ENCODE measurements at regions not wholly inside any gene's neighbourhood (a gene's known extent, or its start where the extent isn't known, plus 50 kb on each side); places are given as distances from the start of the nearest gene placed in this dataset.
"Not testable (repeated sequence)": the region's sequence is repeated elsewhere in the genome, so short reads cannot be mapped to it uniquely, and the experiment has no call there.

- DNase-seq (ENCODE audit: low spot score): no peak
Measured at GRCh38 chr2:76008001-76008702, 297.4 kb upstream of the GCFC2 start.

GRCh38 chr2:76000425-76000824 is 289.7 kb upstream of the GCFC2 start:
- DNase-seq (ENCODE audit: low spot score): no peak

DNA sequence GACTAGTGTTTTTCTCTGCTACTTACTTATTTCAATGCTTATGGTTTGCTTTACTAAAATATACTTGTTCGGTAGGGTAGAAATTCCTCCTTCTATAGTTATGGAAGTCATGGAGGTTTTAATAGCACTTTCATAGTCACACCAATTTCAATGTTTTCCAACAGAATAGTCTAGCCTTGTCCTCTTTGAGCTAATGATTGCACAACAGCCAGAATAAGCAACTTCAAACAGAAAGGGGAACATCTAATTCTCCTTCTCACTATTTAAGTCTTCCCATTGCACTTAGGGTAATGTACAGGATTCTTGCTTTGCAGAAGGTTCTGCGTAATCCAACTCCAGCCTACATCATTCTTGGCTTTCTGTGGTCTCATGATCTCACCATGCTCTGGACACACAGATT is 287.7 kb upstream of the GCFC2 start:
- DNase-seq (ENCODE audit: low spot score): no peak

DNA sequence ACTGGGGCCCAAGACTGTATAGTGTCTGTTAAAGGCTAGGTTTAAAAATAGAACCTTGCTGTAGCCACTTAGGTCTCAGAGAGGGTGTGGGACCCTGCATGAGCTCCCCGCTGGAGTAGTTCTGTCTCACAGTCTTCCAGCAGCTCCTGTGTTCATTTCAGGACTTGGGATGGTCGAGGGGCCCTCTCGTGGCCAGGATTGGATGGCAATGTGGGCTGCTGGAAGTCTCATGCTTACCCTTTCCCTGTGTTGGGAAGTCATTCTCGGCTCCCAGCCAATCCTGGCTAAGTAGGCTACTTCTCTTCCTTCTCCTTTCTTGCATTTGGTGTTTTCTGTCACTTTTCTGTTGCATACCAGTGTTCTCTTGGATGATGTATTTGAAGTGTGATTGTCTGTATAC is 284.0 kb upstream of the GCFC2 start:
- DNase-seq (ENCODE audit: low spot score): no peak

DNA sequence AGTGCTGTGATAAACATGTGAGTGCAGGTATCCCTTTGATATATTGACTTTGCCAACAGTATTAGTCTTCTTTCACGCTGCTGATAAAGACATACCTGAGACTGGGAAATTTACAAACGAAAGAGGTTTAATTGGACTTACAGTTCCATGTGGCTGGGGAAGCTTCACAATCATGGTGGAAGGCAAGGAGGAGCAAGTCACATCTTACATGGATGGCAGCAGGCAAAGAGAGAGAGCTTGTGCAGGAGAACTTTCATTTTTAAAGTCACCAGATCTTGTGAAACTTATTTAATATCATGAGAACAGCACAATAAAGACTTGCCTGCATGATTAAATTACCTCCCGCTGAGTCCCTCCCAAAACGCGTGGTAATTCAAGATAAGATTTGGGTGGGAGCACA is 277.9 kb upstream of the GCFC2 start:
- not testable (repeated sequence) for DNase-seq (ENCODE audit: low spot score)

GRCh38 chr2:75986617-75987016 is 275.9 kb upstream of the GCFC2 start:
- DNase-seq (ENCODE audit: low spot score): no peak

- no peak for DNase-seq (ENCODE audit: low spot score)
Measured at GRCh38 chr2:75982719-75983118, 272.0 kb upstream of the GCFC2 start.

DNA sequence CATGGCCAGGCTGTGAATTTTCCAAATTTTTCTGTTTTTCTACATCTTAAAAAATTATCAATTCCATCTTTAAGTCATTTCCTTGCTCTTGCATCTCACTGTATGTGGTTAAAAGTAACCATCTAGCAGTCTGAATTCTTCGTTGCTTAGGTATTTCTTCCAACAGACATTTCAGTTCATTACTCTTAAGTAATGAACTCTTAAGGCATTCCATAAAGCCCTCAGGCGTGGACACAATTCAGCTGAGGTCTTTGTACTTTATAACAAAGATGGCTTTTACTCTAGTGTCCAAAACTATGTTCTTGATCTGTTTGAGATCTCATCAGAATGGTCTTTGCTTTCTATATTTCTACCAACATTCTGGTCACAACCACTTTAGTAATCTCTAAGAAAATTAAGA is 253.9 kb upstream of the GCFC2 start:
- no peak for DNase-seq (ENCODE audit: low spot score)

- no peak for DNase-seq (ENCODE audit: low spot score)
Measured at GRCh38 chr2:75960472-75961009, 249.8 kb upstream of the GCFC2 start.

DNA sequence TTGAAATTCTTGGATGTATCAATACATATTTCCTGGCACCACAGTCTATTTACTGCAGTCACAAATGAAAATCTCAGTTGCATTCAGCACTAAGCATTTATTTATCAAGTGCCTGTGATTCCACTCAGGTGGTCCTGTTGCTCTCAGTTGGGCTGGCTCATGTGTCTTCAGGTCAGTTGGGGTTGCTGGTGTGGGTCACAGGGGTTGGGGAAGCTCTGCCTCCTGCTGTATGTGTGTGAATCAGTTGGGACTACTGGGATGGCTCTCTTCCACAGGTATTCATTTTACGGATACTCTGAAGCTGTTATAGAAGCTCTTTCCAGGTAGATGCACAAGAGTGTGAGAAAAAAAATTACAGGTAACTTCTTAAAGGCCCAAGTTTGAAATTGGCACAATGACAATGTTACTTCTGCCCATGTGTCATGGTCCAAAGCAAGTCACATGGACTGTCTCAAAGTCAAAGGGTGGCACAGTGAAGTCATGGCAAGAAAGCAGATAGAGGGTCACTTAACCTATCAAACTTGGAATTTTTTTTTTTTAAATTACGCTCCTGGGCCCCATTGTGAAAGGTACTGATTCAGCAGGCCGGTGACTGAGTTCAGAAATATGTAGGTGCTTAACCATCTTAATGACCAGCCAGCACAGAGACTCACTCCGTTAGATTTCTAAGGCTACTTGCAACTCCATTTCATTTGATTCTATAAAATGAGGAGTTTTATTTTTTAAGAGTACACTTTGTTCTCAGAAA is 249.2 kb upstream of the GCFC2 start:
- DNase-seq (ENCODE audit: low spot score): no peak

DNA sequence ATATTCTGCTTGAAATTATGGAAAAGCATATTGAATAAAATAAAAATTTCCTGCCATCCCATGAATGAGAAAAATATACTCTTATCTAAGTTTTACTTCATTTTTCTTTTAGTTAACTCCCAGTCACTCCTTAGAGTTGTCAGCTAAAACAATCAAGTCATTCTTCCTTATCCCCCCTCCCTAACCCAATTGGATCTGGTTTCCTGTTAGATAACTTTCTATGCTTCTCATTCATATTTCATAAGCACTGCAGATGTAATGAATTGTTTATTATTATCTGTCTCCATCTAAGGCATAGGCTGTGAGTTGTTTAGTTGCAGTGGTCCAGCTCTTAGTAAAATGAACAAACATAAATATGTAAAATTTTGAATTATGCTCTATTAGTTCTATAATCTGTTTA is 244.0 kb upstream of the GCFC2 start:
- no peak for DNase-seq (ENCODE audit: low spot score)

DNA sequence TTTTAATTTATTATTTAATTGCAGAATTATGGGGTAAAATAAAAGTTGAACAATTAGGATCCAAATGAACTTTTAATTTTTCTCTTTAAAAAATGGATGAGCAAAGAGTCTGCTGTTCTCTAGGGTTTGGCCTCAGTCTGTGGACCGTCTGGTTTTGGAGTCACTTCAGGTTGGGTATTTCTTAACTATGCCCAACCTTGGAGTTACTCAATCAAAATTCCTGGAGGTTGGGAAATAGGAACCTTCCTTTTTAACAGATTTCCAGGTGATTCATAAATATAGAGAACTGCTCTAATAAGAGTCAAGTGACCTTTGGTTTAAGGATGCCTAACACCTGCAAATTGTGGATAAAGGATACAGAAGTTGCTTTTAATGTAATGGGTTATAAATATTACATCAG is 241.5 kb upstream of the GCFC2 start:
- DNase-seq (ENCODE audit: low spot score): no peak

- DNase-seq (ENCODE audit: low spot score): peak; percentile 4
Measured at GRCh38 chr2:75949385-75950030, 238.8 kb upstream of the GCFC2 start.

DNA sequence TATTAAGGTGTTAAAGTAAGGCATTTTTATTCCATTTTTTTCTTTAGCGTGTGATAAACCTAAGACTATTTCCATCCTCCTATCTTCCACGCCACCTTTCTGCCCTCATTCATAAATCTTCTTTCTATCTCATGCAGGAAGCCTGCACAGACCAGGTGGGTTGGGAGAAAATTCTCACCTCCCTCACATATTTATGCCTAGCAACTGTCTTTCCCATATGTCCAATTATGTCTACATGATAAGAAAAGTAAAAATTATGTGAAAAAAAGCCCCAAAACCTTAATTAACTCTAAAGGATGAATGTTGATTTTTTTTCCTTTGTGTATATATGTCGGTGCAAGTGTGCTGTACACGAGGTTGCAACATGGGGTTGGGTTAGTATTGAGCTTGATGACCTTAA is 225.6 kb upstream of the GCFC2 start:
- no peak for DNase-seq (ENCODE audit: low spot score)

DNA sequence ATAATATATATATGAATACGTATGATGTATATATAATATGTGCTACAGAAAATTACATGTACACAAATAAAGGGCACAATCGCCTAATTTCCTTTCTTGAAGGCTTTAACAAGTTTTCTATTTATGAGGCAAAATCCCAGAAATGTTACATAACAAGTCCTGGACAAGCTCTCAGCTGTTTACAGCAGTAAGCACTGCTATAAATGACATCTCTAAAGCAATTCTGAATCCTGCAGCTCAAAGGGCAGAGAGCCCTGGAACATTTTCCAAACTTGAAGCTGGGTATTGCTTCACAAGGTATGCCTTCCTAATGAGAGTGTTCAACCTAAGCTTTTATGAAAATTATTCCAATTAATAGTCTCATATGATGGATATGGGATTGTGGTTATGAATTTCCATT is 222.3 kb upstream of the GCFC2 start:
- no peak for DNase-seq (ENCODE audit: low spot score)

DNA sequence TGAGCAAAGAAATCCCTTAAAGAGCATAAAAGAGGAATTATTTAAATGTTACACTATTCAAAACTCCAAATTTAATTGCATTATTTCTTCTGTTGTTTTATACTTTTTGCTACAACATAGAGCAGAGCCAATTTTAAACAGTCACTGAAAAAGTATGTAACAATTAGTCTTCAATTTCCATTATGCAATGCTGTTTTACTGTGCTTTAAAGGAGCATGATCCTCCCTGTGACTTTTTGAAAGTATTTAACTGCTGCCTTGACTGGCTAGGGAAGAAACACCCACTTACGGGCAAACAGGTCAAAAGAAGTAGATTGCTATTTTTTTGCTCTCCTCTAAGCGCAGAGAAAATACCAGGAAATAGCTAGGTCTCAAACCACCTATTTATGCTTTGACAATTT is 217.4 kb upstream of the GCFC2 start:
- no peak for DNase-seq (ENCODE audit: low spot score)

- no peak for DNase-seq (ENCODE audit: low spot score)
Measured at GRCh38 chr2:75925331-75926024, 214.8 kb upstream of the GCFC2 start.

DNA sequence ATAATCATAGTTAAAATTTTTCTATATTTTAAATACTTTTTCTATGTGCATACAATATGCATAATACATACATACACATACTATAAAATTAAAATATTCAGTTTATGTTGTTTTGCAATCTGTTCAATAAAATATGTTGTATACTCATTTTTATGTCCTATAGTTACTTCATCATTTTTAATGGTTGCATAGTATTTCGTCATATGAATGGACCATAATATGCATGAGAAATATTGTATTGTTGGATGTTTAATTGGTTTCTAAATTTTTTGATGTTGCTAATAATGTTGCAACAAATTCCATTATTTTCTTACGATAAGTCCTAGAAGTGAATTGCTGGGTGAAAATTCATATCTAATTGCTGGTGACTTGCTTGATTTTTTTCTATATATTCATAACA is 211.5 kb upstream of the GCFC2 start:
- DNase-seq (ENCODE audit: low spot score): no peak

DNA sequence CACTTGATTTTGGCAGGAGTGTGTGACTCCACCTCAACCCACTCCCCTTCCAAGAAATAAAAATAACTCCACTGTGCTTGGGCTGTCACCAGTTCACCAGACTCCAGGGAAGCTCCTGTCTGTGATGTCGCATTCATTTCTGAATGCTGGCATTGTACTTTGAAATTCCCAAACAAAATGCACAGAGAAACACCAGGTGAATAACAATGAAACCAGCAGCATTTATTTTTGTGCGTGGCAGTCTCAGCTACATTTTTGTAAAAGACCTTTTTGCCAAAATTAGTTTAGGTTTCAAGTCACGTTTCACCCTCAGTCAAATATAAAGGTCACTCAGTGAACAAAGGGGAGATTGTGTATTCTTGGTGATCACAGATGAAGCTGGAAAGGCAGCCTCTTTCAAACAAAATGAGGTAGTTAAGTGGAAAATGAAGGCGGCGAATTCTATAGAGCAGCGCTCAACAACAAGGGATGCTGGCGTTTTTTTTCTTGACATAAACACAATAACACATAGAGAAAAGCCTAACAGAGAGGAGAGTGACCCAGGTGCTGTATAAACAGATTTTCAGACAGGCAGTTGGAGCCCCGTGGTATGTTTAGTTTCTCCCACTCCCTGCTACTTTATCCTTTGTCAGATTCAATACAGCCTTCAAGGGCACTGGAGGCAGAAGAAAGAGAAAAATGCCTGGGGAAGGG is 210.3 kb upstream of the GCFC2 start:
- DNase-seq (ENCODE audit: low spot score): no peak

DNA sequence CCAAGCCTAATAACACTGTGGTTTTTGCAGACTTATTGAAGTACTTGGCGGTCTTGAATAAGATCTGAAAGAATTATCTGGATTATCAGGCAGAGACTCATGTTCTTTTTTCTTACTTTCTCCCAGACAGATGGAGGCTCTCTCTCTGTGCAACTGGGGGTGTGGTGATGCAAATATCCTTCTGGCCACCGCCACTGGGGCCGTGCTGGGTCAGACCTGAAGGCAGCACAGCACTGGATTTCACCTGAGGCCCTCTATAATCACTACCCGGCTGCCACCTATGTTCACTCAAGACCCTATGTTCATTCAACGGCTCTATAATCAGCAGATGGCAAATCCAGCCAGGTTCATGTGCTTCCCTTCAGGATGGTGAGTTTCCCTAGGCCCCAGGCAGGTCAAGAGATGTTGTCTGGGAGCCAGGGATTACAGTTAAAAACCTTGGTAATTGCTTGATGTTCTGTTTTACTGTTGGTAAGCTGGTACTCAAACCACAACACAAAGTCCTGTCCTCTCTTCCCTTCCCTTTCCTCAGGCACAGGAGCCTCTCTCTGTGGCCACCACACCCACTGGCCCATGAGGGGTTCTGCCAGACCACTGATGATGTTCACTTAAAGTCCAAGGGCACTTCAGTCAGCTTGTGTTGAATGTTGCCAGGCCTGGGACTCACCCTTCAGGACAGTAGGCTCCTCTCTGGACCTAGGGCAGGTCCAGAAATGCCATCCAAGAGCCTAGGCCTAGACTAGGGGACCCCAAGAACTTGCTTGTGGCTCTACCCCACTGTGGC is 205.3 kb upstream of the GCFC2 start:
- DNase-seq (ENCODE audit: low spot score): no peak
